Activated gamma-delta T cell treated with Interleukin-2 at 50 U/mL for 16 hours (primary cell): ENCODE measurements at regions not wholly inside any gene's neighbourhood (a gene's known extent, or its start where the extent isn't known, plus 50 kb on each side); places are given as distances from the start of the nearest gene placed in this dataset.
A peak's percentile ranks its signal among the peaks of the same experiment; 100 is the strongest.
"Not testable (repeated sequence)": the region's sequence is repeated elsewhere in the genome, so short reads cannot be mapped to it uniquely, and the experiment has no call there.

Source experiments
- DNase-seq: peaks from one replicate; pipeline ENCODE4 v3.0.0-alpha.2; 2020

GRCh38 chr17:47066841-47067682 is 88.0 kb upstream of the RPRML start:
- peak; percentile 77 for DNase-seq

GRCh38 chr17:47066095-47066494 is 87.0 kb upstream of the RPRML start:
- no peak for DNase-seq

- DNase-seq, result no peak
These were observed 85.6 kb upstream of the RPRML start for GRCh38 chr17:47064684-47065083.

- DNase-seq, result no peak
These were observed 84.4 kb upstream of the RPRML start for GRCh38 chr17:47063475-47063874.

- DNase-seq, result not testable (repeated sequence)
These were observed 83.8 kb upstream of the RPRML start for GRCh38 chr17:47062851-47063250.

GRCh38 chr17:47060005-47060404 is 81.0 kb upstream of the RPRML start:
- DNase-seq, result not testable (repeated sequence)

GRCh38 chr17:47057830-47058229 is 78.8 kb upstream of the RPRML start:
- DNase-seq, result no peak

- DNase-seq, result not testable (repeated sequence)
These were observed 78.2 kb upstream of the RPRML start for GRCh38 chr17:47057279-47057678.

- DNase-seq, result not testable (repeated sequence)
These were observed 77.6 kb upstream of the RPRML start for GRCh38 chr17:47056687-47057086.
